GM10266 (cell line): ENCODE measurements at regions not wholly inside any gene's neighbourhood (a gene's known extent, or its start where the extent isn't known, plus 50 kb on each side); places are given as distances from the start of the nearest gene placed in this dataset.

Experiments used
- DNase-seq: peaks from one replicate; pipeline ENCODE4 v3.0.0; 2012; ENCODE audit errors: extremely low spot score
- TF ChIP-seq, protein P1 (sequence below): IDR thresholded peaks from 2 replicates; pipeline ENCODE4 v1.5.1; 2012; ENCODE audit warnings: mild to moderate bottlenecking, low read depth; ENCODE audit not compliant: control insufficient read depth, insufficient read depth; ENCODE audit errors: missing control alignments

DNA sequence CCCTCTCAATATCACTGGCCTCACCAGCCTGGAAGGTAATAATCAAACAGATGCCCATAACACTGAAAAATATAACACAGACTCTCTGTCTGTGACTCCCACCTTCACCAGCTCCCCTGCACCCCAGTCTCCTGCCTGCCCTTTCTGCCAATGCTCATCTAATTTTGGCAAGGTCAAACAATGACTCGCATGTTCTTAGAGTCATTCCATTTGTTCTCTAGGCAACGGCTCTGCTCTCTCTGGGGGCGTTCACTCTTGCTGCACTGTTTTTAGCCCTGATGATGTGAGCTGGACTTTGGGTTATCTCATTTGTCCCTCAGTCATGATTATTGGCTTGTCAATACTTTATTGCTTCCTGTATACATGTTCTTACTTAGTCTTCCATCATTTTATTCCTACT, 691.8 kb downstream of the FLRT2 start:
- DNase-seq, result no peak
- TF ChIP-seq, protein P1, sequence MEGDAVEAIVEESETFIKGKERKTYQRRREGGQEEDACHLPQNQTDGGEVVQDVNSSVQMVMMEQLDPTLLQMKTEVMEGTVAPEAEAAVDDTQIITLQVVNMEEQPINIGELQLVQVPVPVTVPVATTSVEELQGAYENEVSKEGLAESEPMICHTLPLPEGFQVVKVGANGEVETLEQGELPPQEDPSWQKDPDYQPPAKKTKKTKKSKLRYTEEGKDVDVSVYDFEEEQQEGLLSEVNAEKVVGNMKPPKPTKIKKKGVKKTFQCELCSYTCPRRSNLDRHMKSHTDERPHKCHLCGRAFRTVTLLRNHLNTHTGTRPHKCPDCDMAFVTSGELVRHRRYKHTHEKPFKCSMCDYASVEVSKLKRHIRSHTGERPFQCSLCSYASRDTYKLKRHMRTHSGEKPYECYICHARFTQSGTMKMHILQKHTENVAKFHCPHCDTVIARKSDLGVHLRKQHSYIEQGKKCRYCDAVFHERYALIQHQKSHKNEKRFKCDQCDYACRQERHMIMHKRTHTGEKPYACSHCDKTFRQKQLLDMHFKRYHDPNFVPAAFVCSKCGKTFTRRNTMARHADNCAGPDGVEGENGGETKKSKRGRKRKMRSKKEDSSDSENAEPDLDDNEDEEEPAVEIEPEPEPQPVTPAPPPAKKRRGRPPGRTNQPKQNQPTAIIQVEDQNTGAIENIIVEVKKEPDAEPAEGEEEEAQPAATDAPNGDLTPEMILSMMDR, result no peak

DNA sequence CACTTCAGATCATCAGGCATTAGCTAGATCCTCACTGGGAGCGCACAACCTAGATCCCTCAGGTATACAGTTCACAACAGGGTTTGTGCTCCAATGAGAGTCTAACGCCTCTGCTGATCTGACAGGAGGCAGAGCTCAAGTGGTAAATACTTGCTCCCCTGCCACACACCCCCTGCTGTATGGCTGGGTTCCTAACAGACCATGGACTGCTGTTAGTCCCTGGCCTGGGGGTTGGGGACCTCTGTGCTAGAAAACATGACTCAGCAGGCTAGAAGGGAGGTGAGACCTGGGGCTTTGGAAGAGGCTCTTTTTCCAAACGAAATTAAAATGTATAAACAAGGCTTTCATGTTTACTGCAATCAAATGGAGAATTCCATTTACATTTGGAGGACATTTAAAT, 691.1 kb downstream of the FLRT2 start:
- no peak for DNase-seq
- TF ChIP-seq, protein P1, result no peak

DNA sequence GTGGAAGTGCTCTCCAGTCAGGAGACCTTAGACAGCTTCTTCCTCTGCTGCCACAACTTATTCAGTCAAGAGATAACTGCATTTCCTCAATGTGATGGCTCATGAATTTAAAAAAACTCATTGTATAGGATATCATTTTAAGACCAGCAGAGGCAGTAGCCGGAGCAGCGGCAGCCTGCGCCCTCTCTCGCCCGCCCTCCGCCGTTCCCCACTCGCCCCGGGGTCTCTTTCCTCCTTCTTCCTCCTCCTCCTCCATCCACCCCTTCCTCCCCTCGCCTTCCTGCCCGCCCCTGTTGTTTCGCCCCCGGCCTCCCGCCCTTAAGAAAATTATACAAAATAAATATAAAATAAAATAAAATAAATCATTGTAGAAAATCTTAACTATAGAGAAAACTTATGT, 687.6 kb downstream of the FLRT2 start:
- no peak for DNase-seq
- TF ChIP-seq, protein P1, result no peak

DNA sequence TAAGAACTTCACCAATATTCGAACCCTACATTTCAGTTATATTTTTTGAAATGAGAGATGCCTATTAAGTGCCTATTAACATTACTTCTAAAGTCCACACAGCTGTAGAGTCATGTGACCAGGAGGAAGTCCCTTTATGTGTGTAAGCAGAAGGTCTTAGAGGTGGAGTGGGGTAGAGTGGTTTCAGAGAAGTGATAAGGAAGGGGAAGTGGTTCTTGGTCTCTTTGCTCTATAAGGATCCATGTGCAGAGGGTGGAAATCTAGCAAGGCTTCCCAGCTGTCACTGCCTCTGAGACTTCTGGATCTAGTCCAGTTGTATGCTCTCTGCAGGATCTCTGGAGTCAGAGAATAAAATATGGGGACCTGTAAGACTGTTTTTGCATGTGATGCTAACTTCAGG, 673.9 kb downstream of the FLRT2 start:
- TF ChIP-seq, protein P1, result no peak
- no peak for DNase-seq

DNA sequence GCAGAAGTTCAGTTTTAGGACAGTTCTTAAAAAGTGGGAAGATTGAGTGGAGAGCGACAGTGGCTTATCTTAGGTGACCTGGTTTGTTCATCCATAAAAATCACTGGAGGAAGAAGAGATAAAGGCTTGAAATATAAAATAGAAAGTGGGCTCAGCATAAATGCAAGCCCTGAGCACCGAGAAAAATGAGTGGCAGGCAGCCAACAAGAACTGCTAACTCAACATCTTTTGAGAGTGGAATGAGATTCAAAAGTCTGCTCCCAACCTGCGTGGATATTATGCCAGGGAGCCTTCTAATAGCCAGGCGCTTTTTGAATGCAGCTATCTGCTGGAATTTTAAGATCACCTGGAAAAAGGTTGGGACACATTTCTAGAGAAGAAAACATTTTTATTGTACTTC, 666.5 kb downstream of the FLRT2 start:
- no peak for DNase-seq
- TF ChIP-seq, protein P1, result no peak

DNA sequence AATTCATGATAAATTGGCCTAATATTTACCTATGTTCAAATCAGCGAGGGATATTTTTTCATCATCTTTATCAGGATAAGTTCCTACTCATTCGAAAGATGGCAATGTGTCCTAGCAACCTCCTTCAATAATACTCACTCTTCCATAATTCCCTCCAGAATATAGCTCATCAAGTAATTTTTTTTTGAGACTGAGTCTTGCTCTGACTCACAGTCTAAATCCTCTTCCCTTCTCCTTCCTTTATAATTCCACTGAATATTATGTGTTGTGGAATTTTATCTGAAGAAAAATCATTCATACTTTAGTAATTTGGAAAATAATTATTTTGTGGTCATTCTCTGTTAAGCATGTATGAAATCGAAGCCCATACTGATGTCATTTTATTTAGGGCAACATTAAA, 663.8 kb downstream of the FLRT2 start:
- DNase-seq, result no peak
- TF ChIP-seq, protein P1, result no peak

DNA sequence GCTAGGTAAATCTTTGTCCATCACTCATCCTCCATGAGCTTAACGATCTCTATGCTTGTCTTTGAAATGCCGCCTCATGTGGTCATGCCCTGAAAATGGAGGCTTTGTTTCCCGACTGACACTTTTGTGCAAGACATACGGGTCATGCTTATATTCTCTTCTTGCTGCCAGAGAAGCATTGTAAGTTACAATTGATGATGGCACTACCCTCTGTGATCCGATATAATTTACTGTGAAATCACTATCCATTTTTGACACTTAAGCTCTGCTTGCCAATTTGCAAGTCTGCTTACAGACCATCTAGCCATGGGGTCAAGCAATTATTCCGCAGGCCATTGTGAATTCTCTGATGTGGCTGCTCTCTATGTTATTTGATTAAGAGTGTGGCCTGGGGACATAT, 650.0 kb downstream of the FLRT2 start:
- no peak for DNase-seq
- TF ChIP-seq, protein P1, result no peak
